Mammary epithelial cell (primary cell): ENCODE measurements at regions not wholly inside any gene's neighbourhood (a gene's known extent, or its start where the extent isn't known, plus 50 kb on each side); places are given as distances from the start of the nearest gene placed in this dataset.

Source experiments
- EZH2 ChIP-seq: IDR thresholded peaks from 2 replicates; pipeline ENCODE4 v1.6.1; 2012; ENCODE audit warnings: low read length, inconsistent platforms, borderline replicate concordance
- TF ChIP-seq, protein P1 (sequence below), 2 donors: IDR thresholded peaks in 1 of 2; conservative IDR thresholded peaks in 1 of 2; 2 replicates each; pipeline ENCODE4 v1.5.1; 2011 to 2012; ENCODE audit warnings: inconsistent platforms in 2 of 2, low read length in 2 of 2, mild to moderate bottlenecking in 2 of 2, control low read depth in 1 of 2, low read depth in 1 of 2; ENCODE audit not compliant: insufficient read depth in 1 of 2; ENCODE audit errors: extremely low read depth in 1 of 2

DNA sequence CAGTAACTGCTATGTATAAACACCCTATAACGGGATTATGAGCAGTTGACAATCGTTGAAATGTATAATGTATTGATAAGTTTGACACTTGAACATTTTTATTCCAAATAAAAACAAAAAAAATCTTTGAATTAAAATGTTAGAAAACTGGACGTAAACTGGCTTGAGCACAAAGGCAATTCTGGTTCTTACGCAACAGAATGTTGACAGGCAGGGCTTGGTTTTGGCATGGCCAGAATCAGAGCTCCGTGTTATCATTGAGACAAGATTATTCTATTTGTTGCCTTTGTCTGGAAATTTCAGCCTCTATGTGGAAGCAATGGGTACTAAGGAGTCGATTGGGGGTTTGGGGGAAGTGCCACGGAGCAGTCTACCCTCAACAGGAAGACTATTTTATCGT is 1028.6 kb upstream of the ZEB2 start:
- TF ChIP-seq, protein P1, sequence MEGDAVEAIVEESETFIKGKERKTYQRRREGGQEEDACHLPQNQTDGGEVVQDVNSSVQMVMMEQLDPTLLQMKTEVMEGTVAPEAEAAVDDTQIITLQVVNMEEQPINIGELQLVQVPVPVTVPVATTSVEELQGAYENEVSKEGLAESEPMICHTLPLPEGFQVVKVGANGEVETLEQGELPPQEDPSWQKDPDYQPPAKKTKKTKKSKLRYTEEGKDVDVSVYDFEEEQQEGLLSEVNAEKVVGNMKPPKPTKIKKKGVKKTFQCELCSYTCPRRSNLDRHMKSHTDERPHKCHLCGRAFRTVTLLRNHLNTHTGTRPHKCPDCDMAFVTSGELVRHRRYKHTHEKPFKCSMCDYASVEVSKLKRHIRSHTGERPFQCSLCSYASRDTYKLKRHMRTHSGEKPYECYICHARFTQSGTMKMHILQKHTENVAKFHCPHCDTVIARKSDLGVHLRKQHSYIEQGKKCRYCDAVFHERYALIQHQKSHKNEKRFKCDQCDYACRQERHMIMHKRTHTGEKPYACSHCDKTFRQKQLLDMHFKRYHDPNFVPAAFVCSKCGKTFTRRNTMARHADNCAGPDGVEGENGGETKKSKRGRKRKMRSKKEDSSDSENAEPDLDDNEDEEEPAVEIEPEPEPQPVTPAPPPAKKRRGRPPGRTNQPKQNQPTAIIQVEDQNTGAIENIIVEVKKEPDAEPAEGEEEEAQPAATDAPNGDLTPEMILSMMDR (conservative IDR thresholded peaks at IDR 0.05 in 1 of 2, IDR thresholded peaks at IDR 0.05 in 1 of 2; ENCODE audit: extremely low read depth in 1 of 2, insufficient read depth in 1 of 2, low read depth in 1 of 2, low read length in 2 of 2) = no peak
- no peak for TF ChIP-seq EZH2
